T-cell (primary cell): ENCODE measurements at regions not wholly inside any gene's neighbourhood (a gene's known extent, or its start where the extent isn't known, plus 50 kb on each side); places are given as distances from the start of the nearest gene placed in this dataset.

ENCODE experiments used
- ATAC-seq, 4 experiments: fragments of 200-7000 bp in 3 of 4; fragments of 150-1000 bp in 1 of 4; cut with Tn5 transposase; replicated peaks in 1 of 4; 1 replicate in 3 of 4; 2 replicates in 1 of 4; pipeline ENCODE4 v1.10.0; 2021; ENCODE audit warnings: moderate library complexity in 3 of 4, mild to moderate bottlenecking in 2 of 4, moderate number of reproducible peaks in 1 of 4
- CTCF ChIA-PET, 2 donors: fragments of 300-600 bp; sonication (Branson Sonifier 250); formaldehyde crosslinking; loops; one replicate each; lab custom pipeline; 2022; ENCODE audit warnings: antibody characterized with exemption in 2 of 2; lab: Charles Lee
- POLR2A ChIA-PET, 2 donors: fragments of 300-600 bp; sonication (Branson Sonifier 250); formaldehyde crosslinking; loops; one replicate each; lab custom pipeline; 2022; ENCODE audit warnings: antibody characterized with exemption in 2 of 2; lab: Charles Lee
- DNase-seq, 35 experiments: peaks; one replicate each; pipeline versions ENCODE4 v3.0.0 to v3.0.0-alpha.2; 2013 to 2023
- H3K27ac ChIP-seq: one replicate; pipeline ENCODE4 v1.5.1; 2013; ENCODE audit warnings: low read length
- H3K27me3 ChIP-seq, 2 experiments: replicated peaks in 1 of 2; 1 replicate in 1 of 2; 2 replicates in 1 of 2; pipeline versions ENCODE4 v1.6.1 to v1.7.0; 2013; ENCODE audit warnings: low read length in 1 of 2, mixed read lengths in 1 of 2; ENCODE audit not compliant: control insufficient read depth in 2 of 2, insufficient read depth in 2 of 2; ENCODE audit errors: extremely low read depth in 1 of 2
- H3K36me3 ChIP-seq, 2 donors: 1 replicate in 1 of 2; 2 replicates in 1 of 2; pipeline versions ENCODE4 v1.6.1 to v1.7.0; 2013; ENCODE audit warnings: low read length in 1 of 2; ENCODE audit not compliant: control insufficient read depth in 2 of 2, insufficient read depth in 1 of 2; ENCODE audit errors: extremely low read depth in 1 of 2
- H3K4me1 ChIP-seq, 2 experiments: 1 replicate in 1 of 2; 2 replicates in 1 of 2; pipeline versions ENCODE4 v1.6.1 to v1.7.0; 2013; ENCODE audit warnings: low read length in 2 of 2, mixed read lengths in 1 of 2; ENCODE audit not compliant: insufficient read depth in 2 of 2, control insufficient read depth in 1 of 2; ENCODE audit errors: extremely low read depth in 1 of 2
- H3K4me3 ChIP-seq, 2 donors: 1 replicate in 1 of 2; 2 replicates in 1 of 2; pipeline versions ENCODE4 v1.5.1 to v1.7.0; 2013; ENCODE audit warnings: mild to moderate bottlenecking in 2 of 2, low read length in 1 of 2, moderate library complexity in 1 of 2; ENCODE audit not compliant: control insufficient read depth in 1 of 2; ENCODE audit errors: extremely low read depth in 1 of 2
- H3K9me3 ChIP-seq: 2 replicates; pipeline ENCODE4 v1.7.0; 2013
- H3K27ac Mint-ChIP-seq, 2 donors: one replicate each; pipeline ENCODE4 v1.8.0; 2020 to 2021; ENCODE audit warnings: mild to moderate bottlenecking in 2 of 2, mixed read lengths in 2 of 2
- H3K27me3 Mint-ChIP-seq, 2 donors: one replicate each; pipeline ENCODE4 v1.8.0; 2021 to 2022; ENCODE audit warnings: mixed read lengths in 2 of 2
- H3K36me3 Mint-ChIP-seq: one replicate; pipeline ENCODE4 v1.8.0; 2021; ENCODE audit warnings: mixed read lengths
- H3K4me1 Mint-ChIP-seq, 3 donors: one replicate each; pipeline ENCODE4 v1.8.0; 2020 to 2022; ENCODE audit warnings: mixed read lengths in 3 of 3, mild to moderate bottlenecking in 1 of 3
- H3K4me3 Mint-ChIP-seq, 3 donors: one replicate each; pipeline ENCODE4 v1.8.0; 2020 to 2022; ENCODE audit warnings: mild to moderate bottlenecking in 3 of 3, mixed read lengths in 3 of 3, moderate library complexity in 3 of 3
- H3K9me3 Mint-ChIP-seq, 3 donors: one replicate each; pipeline ENCODE4 v1.8.0; 2020 to 2022; ENCODE audit warnings: mixed read lengths in 3 of 3
- WGBS: methylation state at CpG from one replicate; pipeline ENCODE4 v1.1.5; 2013; ENCODE audit warnings: missing lambda C conversion rate; ENCODE audit not compliant: insufficient coverage; 5-methylcytosine and 5-hydroxymethylcytosine counted together

DNA sequence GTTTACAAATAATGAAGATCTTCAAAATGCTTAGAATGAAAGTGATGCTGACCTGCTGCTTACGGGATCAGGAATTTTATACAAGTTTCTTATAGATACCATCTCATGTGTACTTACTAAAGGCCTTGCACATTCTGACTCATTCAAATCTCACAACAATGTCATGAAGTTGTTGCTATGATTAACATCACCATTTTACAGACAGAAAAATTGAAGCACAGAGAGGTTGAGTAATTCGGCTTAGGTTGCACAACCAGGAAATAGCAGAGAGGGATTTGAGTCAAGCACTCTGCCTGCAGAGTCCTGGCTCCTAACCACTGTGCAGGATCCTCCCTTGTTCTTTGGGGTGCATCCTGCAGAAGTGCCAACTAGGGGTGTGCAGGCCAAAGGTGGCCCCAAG is 471.9 kb downstream of the MIAT start:
- no peaks in the 10 kb centered on the region for H3K9me3 Mint-ChIP-seq
- Histone ChIP-seq H3K4me1 (no peaks in the 10 kb centered on the region), H3K36me3 (no peaks in the 10 kb centered on the region), H3K27ac (no peak overlapping the region), H3K9me3 (no peaks in the 10 kb centered on the region), H3K27me3 (peaks cover 0 to 28% of the 10 kb centered on the region in 2 experiments), H3K4me3 (no peak overlapping the region)
- ChIA-PET CTCF (no interaction called here), POLR2A (no interaction called here)
- no peak overlapping the region for H3K27ac Mint-ChIP-seq
- no peak for DNase-seq
- H3K36me3 Mint-ChIP-seq: no peaks in the 10 kb centered on the region
- H3K4me1 Mint-ChIP-seq: no peaks in the 10 kb centered on the region
- no CpG with 5 or more reads among the region's 2 CpGs for WGBS
- ATAC-seq: no peak
- H3K4me3 Mint-ChIP-seq: no peak overlapping the region
- peaks cover 24 to 32% of the 10 kb centered on the region in 2 donors for H3K27me3 Mint-ChIP-seq

DNA sequence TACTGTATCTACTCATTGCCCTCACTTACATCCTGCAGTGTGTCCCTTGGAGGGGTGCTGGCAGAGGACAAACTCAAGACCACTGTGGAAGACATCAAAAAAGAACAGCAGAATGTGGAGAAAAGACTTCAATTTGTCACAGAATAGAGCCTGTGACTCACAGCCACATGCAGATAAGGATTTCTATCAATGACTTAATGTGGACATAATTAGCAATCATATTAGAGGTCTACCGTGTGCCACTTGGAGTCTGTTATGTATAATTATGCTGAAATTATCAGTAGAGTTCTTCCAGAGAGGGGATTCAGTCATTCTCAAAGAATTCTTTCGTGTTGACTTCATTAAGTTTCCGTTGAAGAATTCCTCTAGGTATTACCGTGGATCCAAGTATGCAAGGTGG is 473.5 kb downstream of the MIAT start:
- H3K27ac ChIP-seq: no peak overlapping the region
- Mint-ChIP-seq H3K9me3 (no peaks in the 10 kb centered on the region), H3K36me3 (no peaks in the 10 kb centered on the region), H3K4me1 (no peaks in the 10 kb centered on the region), H3K27me3 (peaks cover 19 to 26% of the 10 kb centered on the region in 2 donors), H3K27ac (no peak overlapping the region), H3K4me3 (no peak overlapping the region)
- CTCF ChIA-PET: no interaction called here
- 60% methylated on average over 1 of the region's 4 CpGs for WGBS
- H3K4me1 ChIP-seq: no peaks in the 10 kb centered on the region
- peaks cover 0 to 26% of the 10 kb centered on the region in 2 experiments for H3K27me3 ChIP-seq
- no peaks in the 10 kb centered on the region for H3K36me3 ChIP-seq
- POLR2A ChIA-PET: no interaction called here
- no peaks in the 10 kb centered on the region for H3K9me3 ChIP-seq
- DNase-seq: no peak
- H3K4me3 ChIP-seq: no peak overlapping the region
- no peak for ATAC-seq

DNA sequence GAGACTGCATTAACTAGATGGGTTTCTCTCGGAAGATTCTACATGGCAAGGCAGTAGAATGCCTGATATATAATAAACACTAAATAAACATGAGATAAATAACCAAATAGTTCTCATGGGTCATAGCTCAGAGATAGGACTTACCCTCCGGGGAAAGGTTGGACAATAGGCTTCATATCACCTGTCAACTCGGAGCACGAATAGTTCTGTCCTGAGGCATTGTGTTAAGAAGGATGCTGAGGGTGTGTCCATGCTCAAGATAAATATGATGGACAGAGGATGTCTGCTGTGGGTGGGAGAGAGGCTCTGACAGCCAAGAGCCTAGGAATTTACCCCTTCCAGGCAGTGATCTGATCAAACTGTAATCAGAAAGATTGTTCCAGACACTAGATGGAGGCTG is 474.0 kb downstream of the MIAT start:
- CTCF ChIA-PET: no interaction called here
- POLR2A ChIA-PET: no interaction called here
- WGBS: 10% methylated on average over 2 of the region's 4 CpGs

DNA sequence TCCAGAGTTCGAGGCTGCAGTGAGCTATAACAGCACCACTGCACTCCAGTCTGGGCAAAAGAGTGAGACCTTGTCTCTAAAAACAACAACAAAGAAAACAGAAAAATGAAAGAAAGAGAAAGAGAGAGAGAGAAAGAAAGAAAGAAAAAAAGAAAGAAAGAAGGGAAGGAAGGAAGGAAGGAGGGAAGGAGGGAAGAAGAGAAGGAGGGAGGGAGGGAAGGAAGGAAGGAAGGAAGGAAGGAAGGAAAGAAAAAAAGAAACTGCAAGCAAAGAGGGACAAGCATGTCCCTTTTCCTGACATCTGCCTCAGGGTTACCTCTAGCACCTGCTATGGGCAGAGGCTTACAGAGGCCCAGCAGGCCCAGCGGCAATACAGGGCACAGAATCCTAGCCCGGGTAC is 475.0 kb downstream of the MIAT start:
- no peaks in the 10 kb centered on the region for H3K36me3 ChIP-seq
- Mint-ChIP-seq H3K4me1 (no peaks in the 10 kb centered on the region), H3K27ac (peak overlapping the region in 1 of 2 donors; percentile 25), H3K9me3 (peaks cover 6 to 9% (median 7%) of the 10 kb centered on the region in 3 donors), H3K36me3 (no peaks in the 10 kb centered on the region), H3K4me3 (no peak overlapping the region), H3K27me3 (peaks cover 18 to 19% of the 10 kb centered on the region in 2 donors)
- ChIA-PET POLR2A (no interaction called here), CTCF (interaction anchor here in 1 of 2 donors (0.6 kb wide), 1 partner anchor 34 kb away, joined by 4 read pairs; no protein-coding TSS in a partner anchor)
- no peak for DNase-seq
- H3K4me3 ChIP-seq: no peak overlapping the region
- H3K4me1 ChIP-seq: no peaks in the 10 kb centered on the region
- no peak overlapping the region for H3K27ac ChIP-seq
- 68% methylated on average over 3 of the region's 3 CpGs for WGBS
- H3K27me3 ChIP-seq: peaks cover 0 to 31% of the 10 kb centered on the region in 2 experiments
- no peaks in the 10 kb centered on the region for H3K9me3 ChIP-seq
- ATAC-seq: no peak

More for the DNA sequence above, 474.0 kb downstream of the MIAT start:
- peaks cover 0 to 26% of the 10 kb centered on the region in 2 experiments for H3K27me3 ChIP-seq
- no peaks in the 10 kb centered on the region for H3K4me1 ChIP-seq
- no peak overlapping the region for H3K4me3 Mint-ChIP-seq
- H3K36me3 ChIP-seq: no peaks in the 10 kb centered on the region
- H3K4me1 Mint-ChIP-seq: no peaks in the 10 kb centered on the region
- H3K9me3 Mint-ChIP-seq: peaks cover 0 to 1% (median 0%) of the 10 kb centered on the region in 3 donors
- H3K9me3 ChIP-seq: no peaks in the 10 kb centered on the region
- ATAC-seq: no peak
- H3K27me3 Mint-ChIP-seq: peaks cover 19 to 24% of the 10 kb centered on the region in 2 donors
- H3K27ac Mint-ChIP-seq: no peak overlapping the region
- H3K4me3 ChIP-seq: no peak overlapping the region
- H3K27ac ChIP-seq: no peak overlapping the region
- H3K36me3 Mint-ChIP-seq: no peaks in the 10 kb centered on the region
- DNase-seq: no peak

DNA sequence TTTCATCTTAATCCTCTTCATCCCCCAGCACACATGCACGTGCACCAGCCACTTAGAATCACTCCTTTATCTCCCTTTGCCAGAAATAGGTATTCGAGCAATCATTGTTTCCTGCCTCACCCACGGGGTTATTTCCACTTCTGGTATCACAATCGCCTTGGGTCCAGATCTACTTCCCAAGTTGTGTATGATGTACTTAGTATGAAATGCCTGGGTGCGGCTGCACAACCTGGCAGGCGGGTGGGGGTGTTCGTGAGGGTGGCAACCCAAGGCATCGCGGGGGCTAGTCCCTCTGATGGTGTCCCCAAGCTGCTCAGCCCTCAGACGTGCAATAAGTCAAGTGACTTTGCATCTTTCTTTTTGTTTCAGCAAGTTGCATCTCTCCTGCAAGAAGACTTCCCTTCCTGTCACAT is 475.6 kb downstream of the MIAT start:
- DNase-seq (no peak), ATAC-seq (no peak)
- WGBS: 29% methylated on average over 4 of the region's 10 CpGs
- no peaks in the 10 kb centered on the region for H3K36me3 ChIP-seq
- CTCF ChIA-PET: no interaction called here
- H3K27me3 Mint-ChIP-seq: peaks cover 18 to 20% of the 10 kb centered on the region in 2 donors
- no peaks in the 10 kb centered on the region for H3K4me1 ChIP-seq
- H3K9me3 Mint-ChIP-seq: peaks cover 6 to 9% (median 7%) of the 10 kb centered on the region in 3 donors
- H3K36me3 Mint-ChIP-seq: no peaks in the 10 kb centered on the region
- H3K9me3 ChIP-seq: no peaks in the 10 kb centered on the region
- POLR2A ChIA-PET: no interaction called here
- peaks cover 0 to 37% of the 10 kb centered on the region in 2 experiments for H3K27me3 ChIP-seq
- H3K4me3 Mint-ChIP-seq: no peak overlapping the region
- no peak overlapping the region for H3K27ac ChIP-seq
- no peak overlapping the region for H3K27ac Mint-ChIP-seq
- H3K4me3 ChIP-seq: no peak overlapping the region
- no peaks in the 10 kb centered on the region for H3K4me1 Mint-ChIP-seq

DNA sequence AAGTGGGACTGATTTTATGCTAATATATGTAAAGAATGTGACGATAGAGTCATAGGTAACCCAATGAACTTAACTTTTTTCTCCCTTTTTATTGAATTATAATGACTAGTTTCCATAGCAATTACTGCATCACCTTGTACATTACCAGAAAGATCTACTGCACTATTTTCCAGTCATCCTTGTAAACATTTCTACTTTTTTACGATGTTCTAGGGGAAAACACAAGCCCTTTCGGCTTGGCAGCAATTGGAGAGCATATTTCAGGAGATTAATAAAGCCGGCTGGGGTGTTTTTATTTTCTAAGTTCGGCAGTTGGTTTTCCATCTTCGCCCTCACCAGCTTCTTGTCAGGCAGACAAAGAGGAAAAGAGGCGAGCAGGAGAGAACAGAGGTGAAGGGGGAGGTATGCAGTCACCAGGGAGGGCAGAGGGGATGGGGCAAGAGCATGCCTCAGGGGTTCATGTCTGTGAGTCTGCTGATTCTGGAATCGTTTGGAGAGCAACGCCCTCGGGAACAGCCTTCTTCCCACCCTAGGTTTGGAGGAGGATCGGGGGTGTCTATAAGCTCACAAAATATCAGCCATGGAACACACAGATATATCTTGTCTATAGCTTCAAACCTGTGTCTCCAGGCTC is 476.4 kb downstream of the MIAT start:
- WGBS: 81% methylated on average over 4 of the region's 11 CpGs
- Mint-ChIP-seq H3K4me3 (no peak overlapping the region), H3K27me3 (peaks cover 18 to 20% of the 10 kb centered on the region in 2 donors), H3K9me3 (peaks cover 6 to 9% (median 7%) of the 10 kb centered on the region in 3 donors), H3K36me3 (no peaks in the 10 kb centered on the region), H3K27ac (no peak overlapping the region), H3K4me1 (no peaks in the 10 kb centered on the region)
- no peaks in the 10 kb centered on the region for H3K36me3 ChIP-seq
- DNase-seq (no peak), ATAC-seq (no peak)
- POLR2A ChIA-PET: no interaction called here
- H3K4me3 ChIP-seq: no peak overlapping the region
- H3K27me3 ChIP-seq: peaks cover 0 to 34% of the 10 kb centered on the region in 2 experiments
- CTCF ChIA-PET: no interaction called here
- H3K27ac ChIP-seq: no peak overlapping the region
- no peaks in the 10 kb centered on the region for H3K4me1 ChIP-seq
- no peaks in the 10 kb centered on the region for H3K9me3 ChIP-seq
